MM.1S (cell line): ENCODE measurements at regions not wholly inside any gene's neighbourhood (a gene's known extent, or its start where the extent isn't known, plus 50 kb on each side); places are given as distances from the start of the nearest gene placed in this dataset.

Source experiments
- DNase-seq: peaks from one replicate; pipeline ENCODE4 v3.0.0-alpha.2; 2015
- H2AFZ ChIP-seq: fragments of 300-600 bp; sonication (generic); 2 replicates; pipeline ENCODE4 v1.6.0; 2016; ENCODE audit warnings: antibody characterized with exemption, low read length
- H3F3A ChIP-seq: fragments of 300-600 bp; sonication (generic); 2 replicates; pipeline ENCODE4 v1.6.1; 2016; ENCODE audit warnings: mild to moderate bottlenecking, antibody characterized with exemption, low read length, moderate library complexity, mixed read lengths; ENCODE audit not compliant: insufficient read depth
- H3K27ac ChIP-seq: fragments of 300-600 bp; sonication (generic); 2 replicates; pipeline ENCODE4 v1.5.1; 2016; ENCODE audit warnings: mild to moderate bottlenecking, low read length
- H3K27me3 ChIP-seq: fragments of 300-600 bp; sonication (generic); replicated peaks from 2 replicates; pipeline ENCODE4 v1.6.0; 2016; ENCODE audit warnings: low read length; ENCODE audit not compliant: insufficient read depth
- H3K36me3 ChIP-seq: fragments of 300-600 bp; sonication (generic); replicated peaks from 2 replicates; pipeline ENCODE4 v1.6.1; 2016; ENCODE audit warnings: mild to moderate bottlenecking, low read length, mixed read lengths; ENCODE audit not compliant: insufficient read depth
- H3K4me1 ChIP-seq: fragments of 300-600 bp; sonication (generic); 2 replicates; pipeline ENCODE4 v1.6.1; 2016; ENCODE audit warnings: low read length, mixed read lengths
- H3K4me2 ChIP-seq: fragments of 300-600 bp; sonication (generic); 2 replicates; pipeline ENCODE4 v1.6.0; 2016; ENCODE audit warnings: low read depth, low read length
- H3K4me3 ChIP-seq: fragments of 300-600 bp; sonication (generic); 2 replicates; pipeline ENCODE4 v1.5.1; 2016; ENCODE audit warnings: low read length, mixed read lengths
- H3K79me2 ChIP-seq: fragments of 300-600 bp; sonication (generic); 2 replicates; pipeline ENCODE4 v1.6.1; 2016; ENCODE audit warnings: mixed run types, low read length, mixed read lengths
- H3K9ac ChIP-seq: fragments of 300-600 bp; sonication (generic); 2 replicates; pipeline ENCODE4 v1.6.1; 2016; ENCODE audit warnings: low read length, mixed read lengths
- H3K9me2 ChIP-seq: fragments of 300-600 bp; sonication (generic); replicated peaks from 2 replicates; pipeline ENCODE4 v1.6.1; 2016; ENCODE audit warnings: mild to moderate bottlenecking, low read length, mixed read lengths; ENCODE audit not compliant: insufficient read depth
- H3K9me3 ChIP-seq: fragments of 300-600 bp; sonication (generic); replicated peaks from 2 replicates; pipeline ENCODE4 v1.6.1; 2016; ENCODE audit warnings: mild to moderate bottlenecking, low read length, mixed read lengths; ENCODE audit not compliant: insufficient read depth
- H4K20me1 ChIP-seq: fragments of 300-600 bp; sonication (generic); 2 replicates; pipeline ENCODE4 v1.6.1; 2016; ENCODE audit warnings: mild to moderate bottlenecking, low read length, moderate library complexity, mixed read lengths; ENCODE audit not compliant: insufficient read depth
- CTCF ChIP-seq: fragments of 300-600 bp; sonication (generic); IDR thresholded peaks from 2 replicates; pipeline ENCODE4 v1.5.1; 2016; ENCODE audit warnings: antibody characterized with exemption, low read length, mixed read lengths
- EZH2 ChIP-seq: fragments of 300-600 bp; sonication (generic); optimal IDR thresholded peaks from 2 replicates; pipeline ENCODE3; 2017; ENCODE audit warnings: low read depth, mild to moderate bottlenecking, antibody characterized with exemption, low read length, mixed read lengths
- EZH2phosphoT487 ChIP-seq: fragments of 300-600 bp; sonication (generic); IDR thresholded peaks from 2 replicates; pipeline ENCODE4 v1.6.1; 2018; ENCODE audit warnings: antibody characterized with exemption, low read length

DNA sequence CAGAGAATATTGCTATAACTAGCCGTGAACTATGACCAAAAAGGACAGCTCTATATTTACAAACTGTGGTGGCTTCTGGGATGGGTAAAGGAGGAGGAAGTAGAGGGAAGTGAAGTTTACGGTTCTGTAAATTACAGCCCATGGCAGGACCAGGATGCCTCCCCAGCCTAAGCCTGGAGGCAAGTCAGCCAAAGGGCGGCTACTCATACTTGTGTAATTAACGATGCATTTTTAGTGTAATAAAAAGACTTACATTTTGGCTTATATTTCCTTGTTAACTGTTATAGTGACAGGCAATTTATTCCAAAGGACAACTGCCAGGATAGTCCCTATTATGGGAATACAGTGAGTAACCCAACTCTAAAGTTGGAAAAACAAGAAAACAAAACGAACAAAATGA lies 139.9 kb upstream of the OTUD4 start:
- no peaks in the 10 kb centered on the region for H3K36me3 ChIP-seq
- no peaks in the 10 kb centered on the region for H3K9me3 ChIP-seq
- no peak overlapping the region for H3K9ac ChIP-seq
- TF ChIP-seq CTCF (no peak), EZH2 (no peak), EZH2phosphoT487 (no peak)
- H3K79me2 ChIP-seq, result no peaks in the 10 kb centered on the region
- no peaks in the 10 kb centered on the region for H3K27me3 ChIP-seq
- no peak overlapping the region for H3K27ac ChIP-seq
- H3K4me1 ChIP-seq, result no peaks in the 10 kb centered on the region
- H3K9me2 ChIP-seq, result no peaks in the 10 kb centered on the region
- no peak overlapping the region for H3K4me2 ChIP-seq
- H3F3A ChIP-seq, result no peaks in the 10 kb centered on the region
- no peaks in the 10 kb centered on the region for H4K20me1 ChIP-seq
- H2AFZ ChIP-seq, result no peak overlapping the region
- H3K4me3 ChIP-seq, result no peak overlapping the region
- no peak for DNase-seq

GRCh38 chr4:145319751-145320150 lies 139.4 kb upstream of the OTUD4 start:
- H3K27ac ChIP-seq, result no peak overlapping the region
- no peaks in the 10 kb centered on the region for H3K9me3 ChIP-seq
- H3K9ac ChIP-seq, result no peak overlapping the region
- no peak for DNase-seq
- no peaks in the 10 kb centered on the region for H3K36me3 ChIP-seq
- no peaks in the 10 kb centered on the region for H4K20me1 ChIP-seq
- no peaks in the 10 kb centered on the region for H3F3A ChIP-seq
- H3K4me2 ChIP-seq, result no peak overlapping the region
- no peaks in the 10 kb centered on the region for H3K27me3 ChIP-seq
- no peaks in the 10 kb centered on the region for H3K4me1 ChIP-seq
- H3K4me3 ChIP-seq, result no peak overlapping the region
- H3K79me2 ChIP-seq, result no peaks in the 10 kb centered on the region
- H2AFZ ChIP-seq, result no peak overlapping the region
- H3K9me2 ChIP-seq, result no peaks in the 10 kb centered on the region
- TF ChIP-seq CTCF (no peak), EZH2phosphoT487 (no peak)

DNA sequence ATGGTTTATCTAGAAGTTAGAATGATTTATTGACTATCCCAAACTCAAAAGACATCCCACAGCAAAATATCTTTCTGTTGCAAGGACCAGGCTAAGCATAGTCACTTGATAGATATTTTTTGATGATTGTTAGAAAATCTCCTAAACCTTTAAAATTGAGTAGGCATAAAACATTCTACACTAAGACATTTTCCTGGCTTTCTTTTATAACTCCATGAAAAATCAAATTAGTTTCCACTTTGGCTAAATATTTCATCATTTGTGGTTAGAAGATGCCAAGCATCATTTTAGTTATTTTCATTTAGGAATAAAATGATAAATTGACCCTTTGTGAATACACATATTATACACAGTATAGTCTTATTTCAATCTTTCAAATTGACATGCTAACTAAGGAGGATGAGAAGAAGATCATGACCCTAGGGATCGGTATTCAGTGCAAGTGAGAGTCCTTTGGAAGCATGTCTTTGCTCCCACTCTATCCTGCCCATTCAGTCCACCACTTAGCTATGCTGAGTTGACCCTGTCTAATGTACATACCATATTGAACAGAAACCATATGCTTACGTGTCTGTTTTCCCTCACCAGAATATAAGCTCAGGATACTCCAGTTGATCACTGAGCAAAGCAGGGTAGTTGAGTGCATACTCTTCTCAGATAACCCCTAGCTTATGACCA lies 136.6 kb upstream of the OTUD4 start:
- no peak overlapping the region for H2AFZ ChIP-seq
- no peaks in the 10 kb centered on the region for H4K20me1 ChIP-seq
- H3K4me3 ChIP-seq, result no peak overlapping the region
- no peaks in the 10 kb centered on the region for H3K4me1 ChIP-seq
- TF ChIP-seq EZH2 (no peak), EZH2phosphoT487 (no peak), CTCF (no peak)
- H3K27ac ChIP-seq, result no peak overlapping the region
- no peaks in the 10 kb centered on the region for H3K9me3 ChIP-seq
- DNase-seq, result no peak
- H3F3A ChIP-seq, result no peaks in the 10 kb centered on the region
- H3K9ac ChIP-seq, result no peak overlapping the region
- no peaks in the 10 kb centered on the region for H3K9me2 ChIP-seq
- no peaks in the 10 kb centered on the region for H3K79me2 ChIP-seq
- no peaks in the 10 kb centered on the region for H3K36me3 ChIP-seq
- no peaks in the 10 kb centered on the region for H3K27me3 ChIP-seq
- H3K4me2 ChIP-seq, result no peak overlapping the region
